ENCODE measurements at regions not wholly inside any gene's neighbourhood (a gene's known extent, or its start where the extent isn't known, plus 50 kb on each side); places are given as distances from the start of the nearest gene placed in this dataset.

GRCh38 chr21:29237110-29238052, 61.3 kb upstream of the BACH1 start:
- H3K4me2 ChIP-seq: peak overlapping the region; percentile 48
- H3K36me3 ChIP-seq: no peaks in the 10 kb centered on the region
- no peak overlapping the region for H3K9ac ChIP-seq
- no peak overlapping the region for H3K4me3 ChIP-seq
- H3K27ac ChIP-seq: no peak overlapping the region
- no peak for TF ChIP-seq Cebpa-rat (IDR thresholded peaks at IDR 0.05)
- H3K27me3 ChIP-seq: no peaks in the 10 kb centered on the region
- H3K4me1 ChIP-seq: peaks cover 36% of the 10 kb centered on the region
- no peaks in the 10 kb centered on the region for H3K9me3 ChIP-seq
- H4K20me1 ChIP-seq: no peaks in the 10 kb centered on the region

- Histone ChIP-seq H3K4me3 (no peak overlapping the region), H3K36me3 (no peaks in the 10 kb centered on the region), H3K9me3 (no peaks in the 10 kb centered on the region), H3K27ac (no peak overlapping the region), H3K27me3 (no peaks in the 10 kb centered on the region), H3K9ac (no peak overlapping the region), H3K4me1 (peaks cover 36% of the 10 kb centered on the region), H3K4me2 (peak overlapping the region; percentile 48), H4K20me1 (no peaks in the 10 kb centered on the region)
- TF ChIP-seq Cebpa-rat (IDR thresholded peaks at IDR 0.05): no peak
These were observed 60.4 kb upstream of the BACH1 start for GRCh38 chr21:29238053-29238966.

GRCh38 chr21:29238967-29239290, 59.8 kb upstream of the BACH1 start:
- Histone ChIP-seq H3K9ac (no peak overlapping the region), H4K20me1 (no peaks in the 10 kb centered on the region), H3K4me2 (peak overlapping the region; percentile 48), H3K27ac (no peak overlapping the region), H3K27me3 (no peaks in the 10 kb centered on the region), H3K4me3 (no peak overlapping the region), H3K9me3 (no peaks in the 10 kb centered on the region), H3K4me1 (peaks cover 36% of the 10 kb centered on the region), H3K36me3 (no peaks in the 10 kb centered on the region)
- TF ChIP-seq Cebpa-rat (IDR thresholded peaks at IDR 0.05): no peak

GRCh38 chr21:29240136-29240535, 58.6 kb upstream of the BACH1 start:
- no peak overlapping the region for H3K27ac ChIP-seq
- H3K27me3 ChIP-seq: no peaks in the 10 kb centered on the region
- no peaks in the 10 kb centered on the region for H4K20me1 ChIP-seq
- H3K4me3 ChIP-seq: no peak overlapping the region
- H3K36me3 ChIP-seq: no peaks in the 10 kb centered on the region
- H3K9ac ChIP-seq: no peak overlapping the region
- peaks cover 41% of the 10 kb centered on the region for H3K4me1 ChIP-seq
- TF ChIP-seq Cebpa-rat (IDR thresholded peaks at IDR 0.05): no peak
- no peak overlapping the region for H3K4me2 ChIP-seq
- H3K9me3 ChIP-seq: no peaks in the 10 kb centered on the region

GRCh38 chr21:29242201-29242600, 56.5 kb upstream of the BACH1 start:
- no peak overlapping the region for H3K4me2 ChIP-seq
- no peak overlapping the region for H3K27ac ChIP-seq
- no peak for TF ChIP-seq Cebpa-rat (IDR thresholded peaks at IDR 0.05)
- peaks cover 25% of the 10 kb centered on the region for H3K4me1 ChIP-seq
- no peak overlapping the region for H3K9ac ChIP-seq
- H3K36me3 ChIP-seq: no peaks in the 10 kb centered on the region
- H3K27me3 ChIP-seq: no peaks in the 10 kb centered on the region
- H4K20me1 ChIP-seq: no peaks in the 10 kb centered on the region
- no peak overlapping the region for H3K4me3 ChIP-seq
- no peaks in the 10 kb centered on the region for H3K9me3 ChIP-seq

GRCh38 chr21:29243188-29243587, 55.5 kb upstream of the BACH1 start:
- TF ChIP-seq Cebpa-rat (IDR thresholded peaks at IDR 0.05): no peak
- Histone ChIP-seq H4K20me1 (no peaks in the 10 kb centered on the region), H3K27ac (no peak overlapping the region), H3K27me3 (no peaks in the 10 kb centered on the region), H3K4me2 (no peak overlapping the region), H3K9me3 (no peaks in the 10 kb centered on the region), H3K36me3 (no peaks in the 10 kb centered on the region), H3K4me1 (peaks cover 16% of the 10 kb centered on the region), H3K9ac (no peak overlapping the region), H3K4me3 (no peak overlapping the region)

GRCh38 chr21:29245104-29245643, 53.5 kb upstream of the BACH1 start:
- H4K20me1 ChIP-seq: no peaks in the 10 kb centered on the region
- no peak overlapping the region for H3K4me2 ChIP-seq
- no peak overlapping the region for H3K4me3 ChIP-seq
- no peaks in the 10 kb centered on the region for H3K36me3 ChIP-seq
- no peaks in the 10 kb centered on the region for H3K27me3 ChIP-seq
- no peak overlapping the region for H3K27ac ChIP-seq
- no peak overlapping the region for H3K9ac ChIP-seq
- H3K4me1 ChIP-seq: peaks cover 5% of the 10 kb centered on the region; the same call in 1 of the 2 replicates
- no peak for TF ChIP-seq Cebpa-rat (IDR thresholded peaks at IDR 0.05)
- H3K9me3 ChIP-seq: no peaks in the 10 kb centered on the region

GRCh38 chr21:29245863-29246262, 52.9 kb upstream of the BACH1 start:
- Histone ChIP-seq H3K27me3 (no peaks in the 10 kb centered on the region), H3K36me3 (no peaks in the 10 kb centered on the region), H3K4me2 (no peak overlapping the region), H3K4me3 (no peak overlapping the region), H3K9me3 (no peaks in the 10 kb centered on the region), H3K9ac (no peak overlapping the region), H3K27ac (no peak overlapping the region), H4K20me1 (no peaks in the 10 kb centered on the region), H3K4me1 (peaks cover 5% of the 10 kb centered on the region; the same call in 1 of the 2 replicates)
- TF ChIP-seq Cebpa-rat (IDR thresholded peaks at IDR 0.05): no peak

GRCh38 chr21:29246614-29247013, 52.1 kb upstream of the BACH1 start:
- H3K4me1 ChIP-seq: peaks cover 5% of the 10 kb centered on the region; the same call in 1 of the 2 replicates
- H3K4me2 ChIP-seq: no peak overlapping the region
- H3K9me3 ChIP-seq: no peaks in the 10 kb centered on the region
- no peaks in the 10 kb centered on the region for H3K36me3 ChIP-seq
- TF ChIP-seq Cebpa-rat (IDR thresholded peaks at IDR 0.05): no peak
- H3K27ac ChIP-seq: no peak overlapping the region
- no peaks in the 10 kb centered on the region for H4K20me1 ChIP-seq
- no peak overlapping the region for H3K4me3 ChIP-seq
- H3K27me3 ChIP-seq: no peaks in the 10 kb centered on the region
- no peak overlapping the region for H3K9ac ChIP-seq

Data from BLaER1 (cell line).